ENCODE measurements at regions not wholly inside any gene's neighbourhood (a gene's known extent, or its start where the extent isn't known, plus 50 kb on each side); places are given as distances from the start of the nearest gene placed in this dataset.

GRCh38 chr13:73158851-73159250 lies 100.0 kb downstream of the KLF5 start:
- TF ChIP-seq CTCF (IDR thresholded peaks at IDR 0.05) (no peak), REST (IDR thresholded peaks at IDR 0.05; ENCODE audit: insufficient read depth in 1 of 2, low read depth in 2 of 2, low read length in 1 of 2) (no peak), SIN3A (IDR thresholded peaks at IDR 0.05; ENCODE audit: borderline replicate concordance, insufficient read depth, low read depth, low read length) (no peak), POLR2AphosphoS5 (IDR thresholded peaks at IDR 0.05; ENCODE audit: low read depth, low read length) (no peak)
